ENCODE measurements at regions not wholly inside any gene's neighbourhood (a gene's known extent, or its start where the extent isn't known, plus 50 kb on each side); places are given as distances from the start of the nearest gene placed in this dataset.

- TF ChIP-seq FOXM1 (IDR thresholded peaks at IDR 0.05; ENCODE audit: borderline replicate concordance) = no peak
- TF ChIP-seq, protein P1, sequence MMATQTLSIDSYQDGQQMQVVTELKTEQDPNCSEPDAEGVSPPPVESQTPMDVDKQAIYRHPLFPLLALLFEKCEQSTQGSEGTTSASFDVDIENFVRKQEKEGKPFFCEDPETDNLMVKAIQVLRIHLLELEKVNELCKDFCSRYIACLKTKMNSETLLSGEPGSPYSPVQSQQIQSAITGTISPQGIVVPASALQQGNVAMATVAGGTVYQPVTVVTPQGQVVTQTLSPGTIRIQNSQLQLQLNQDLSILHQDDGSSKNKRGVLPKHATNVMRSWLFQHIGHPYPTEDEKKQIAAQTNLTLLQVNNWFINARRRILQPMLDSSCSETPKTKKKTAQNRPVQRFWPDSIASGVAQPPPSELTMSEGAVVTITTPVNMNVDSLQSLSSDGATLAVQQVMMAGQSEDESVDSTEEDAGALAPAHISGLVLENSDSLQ (IDR thresholded peaks at IDR 0.05) = no peak
These were observed 710.0 kb downstream of the QKI start for GRCh38 chr6:164124473-164124872.

Data from HEK293T (cell line).